ENCODE measurements at regions not wholly inside any gene's neighbourhood (a gene's known extent, or its start where the extent isn't known, plus 50 kb on each side); places are given as distances from the start of the nearest gene placed in this dataset.
"Not testable (repeated sequence)": the region's sequence is repeated elsewhere in the genome, so short reads cannot be mapped to it uniquely, and the experiment has no call there.

GRCh38 chrX:131595120-131595519 lies 51.2 kb downstream of the OR13H1 start:
- no peak for DNase-seq (ENCODE audit: low read depth)

GRCh38 chrX:131607792-131608369 lies 64.0 kb downstream of the OR13H1 start:
- no peak for DNase-seq (ENCODE audit: low read depth)

GRCh38 chrX:131609480-131609879 lies 65.6 kb downstream of the OR13H1 start:
- DNase-seq (ENCODE audit: low read depth), result no peak

- no peak for DNase-seq (ENCODE audit: low read depth)
Measured at GRCh38 chrX:131613260-131613659, 69.4 kb downstream of the OR13H1 start.

GRCh38 chrX:131614241-131614640 lies 70.4 kb downstream of the OR13H1 start:
- DNase-seq (ENCODE audit: low read depth), result no peak

- no peak for DNase-seq (ENCODE audit: low read depth)
Measured at GRCh38 chrX:131617182-131617581, 73.3 kb downstream of the OR13H1 start.

- no peak for DNase-seq (ENCODE audit: low read depth)
Measured at GRCh38 chrX:131621650-131622049, 77.8 kb downstream of the OR13H1 start.

- DNase-seq (ENCODE audit: low read depth), result no peak
Measured at GRCh38 chrX:131626681-131627296, 82.9 kb downstream of the OR13H1 start.

- DNase-seq (ENCODE audit: low read depth), result no peak
Measured at GRCh38 chrX:131630534-131630933, 86.7 kb downstream of the OR13H1 start.

GRCh38 chrX:131633285-131633917 lies 89.5 kb downstream of the OR13H1 start:
- peak; percentile 1 for DNase-seq (ENCODE audit: low read depth)

GRCh38 chrX:131634900-131635299 lies 91.0 kb downstream of the OR13H1 start:
- DNase-seq (ENCODE audit: low read depth), result no peak

- no peak for DNase-seq (ENCODE audit: low read depth)
Measured at GRCh38 chrX:131646106-131646505, 102.2 kb downstream of the OR13H1 start.

GRCh38 chrX:131649741-131650140 lies 105.9 kb downstream of the OR13H1 start:
- no peak for DNase-seq (ENCODE audit: low read depth)

- DNase-seq (ENCODE audit: low read depth), result no peak
Measured at GRCh38 chrX:131650637-131651410, 107.0 kb downstream of the OR13H1 start.

GRCh38 chrX:131663726-131664125 lies 119.9 kb downstream of the OR13H1 start:
- DNase-seq (ENCODE audit: low read depth), result not testable (repeated sequence)

- DNase-seq (ENCODE audit: low read depth), result no peak
Measured at GRCh38 chrX:131671735-131672134, 127.9 kb downstream of the OR13H1 start.

- DNase-seq (ENCODE audit: low read depth), result no peak
Measured at GRCh38 chrX:131675596-131676194, 131.8 kb downstream of the OR13H1 start.

- peak; percentile 8 for DNase-seq (ENCODE audit: low read depth)
Measured at GRCh38 chrX:131677655-131678628, 134.1 kb downstream of the OR13H1 start.

- DNase-seq (ENCODE audit: low read depth), result not testable (repeated sequence)
Measured at GRCh38 chrX:131682735-131683134, 138.9 kb downstream of the OR13H1 start.

GRCh38 chrX:131693359-131693758 lies 149.5 kb downstream of the OR13H1 start:
- no peak for DNase-seq (ENCODE audit: low read depth)

GRCh38 chrX:131696989-131697388 lies 153.1 kb downstream of the OR13H1 start:
- DNase-seq (ENCODE audit: low read depth), result not testable (repeated sequence)

All from stimulated activated CD4-positive, alpha-beta T cell treated with anti-CD3 and anti-CD28 coated beads, Interleukin-2, amount 100 ng/mL, for 4 hours (primary cell).